NCI-H2029 treated with DMSO at 0.1 percent for 48 hours (cell line): ENCODE measurements at regions not wholly inside any gene's neighbourhood (a gene's known extent, or its start where the extent isn't known, plus 50 kb on each side); places are given as distances from the start of the nearest gene placed in this dataset.
"Not testable (repeated sequence)": the region's sequence is repeated elsewhere in the genome, so short reads cannot be mapped to it uniquely, and the experiment has no call there.

Experiments
- DNase-seq: peaks from one replicate; lab custom pipeline; 2025; lab: John Stamatoyannopoulos, UW

DNA sequence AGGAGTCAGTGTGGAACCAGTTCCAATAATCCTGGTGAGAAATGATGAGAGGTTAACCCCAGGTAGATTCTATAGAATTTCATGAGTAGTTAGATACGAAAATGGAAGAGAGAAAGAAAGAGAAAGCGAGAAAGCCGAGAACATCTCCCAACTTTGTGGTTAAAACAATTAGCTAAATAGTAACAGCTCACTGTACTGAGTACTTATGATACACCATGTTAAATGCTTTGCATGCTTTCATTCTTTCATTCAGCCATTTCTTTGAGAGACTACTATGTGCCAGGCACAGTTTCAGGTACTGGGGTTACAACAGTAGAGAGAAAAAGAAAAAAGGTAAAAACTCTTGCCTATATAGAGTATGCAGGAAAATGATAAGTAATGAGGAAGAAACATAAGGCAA, 109.7 kb upstream of the SYT6 start:
- no peak for DNase-seq

DNA sequence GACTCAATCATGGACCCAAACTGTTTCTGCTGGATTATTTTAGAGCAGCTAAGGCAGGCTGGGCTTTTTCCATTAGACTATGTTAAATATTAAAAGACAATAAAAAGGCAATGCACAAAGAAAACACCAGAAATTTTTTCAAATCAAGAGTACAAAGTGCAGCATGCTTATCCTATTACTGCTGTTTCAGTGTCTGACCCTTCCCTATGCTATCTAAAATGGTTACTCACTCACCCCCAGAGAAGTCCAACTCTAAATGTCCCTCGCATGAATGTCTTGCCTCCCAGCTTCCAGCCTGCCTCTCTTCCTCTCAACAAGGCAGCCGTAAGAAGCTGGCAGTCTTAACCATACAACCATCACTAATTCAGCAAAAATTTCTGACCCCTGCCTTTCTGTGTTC, 108.7 kb upstream of the SYT6 start:
- no peak for DNase-seq

DNA sequence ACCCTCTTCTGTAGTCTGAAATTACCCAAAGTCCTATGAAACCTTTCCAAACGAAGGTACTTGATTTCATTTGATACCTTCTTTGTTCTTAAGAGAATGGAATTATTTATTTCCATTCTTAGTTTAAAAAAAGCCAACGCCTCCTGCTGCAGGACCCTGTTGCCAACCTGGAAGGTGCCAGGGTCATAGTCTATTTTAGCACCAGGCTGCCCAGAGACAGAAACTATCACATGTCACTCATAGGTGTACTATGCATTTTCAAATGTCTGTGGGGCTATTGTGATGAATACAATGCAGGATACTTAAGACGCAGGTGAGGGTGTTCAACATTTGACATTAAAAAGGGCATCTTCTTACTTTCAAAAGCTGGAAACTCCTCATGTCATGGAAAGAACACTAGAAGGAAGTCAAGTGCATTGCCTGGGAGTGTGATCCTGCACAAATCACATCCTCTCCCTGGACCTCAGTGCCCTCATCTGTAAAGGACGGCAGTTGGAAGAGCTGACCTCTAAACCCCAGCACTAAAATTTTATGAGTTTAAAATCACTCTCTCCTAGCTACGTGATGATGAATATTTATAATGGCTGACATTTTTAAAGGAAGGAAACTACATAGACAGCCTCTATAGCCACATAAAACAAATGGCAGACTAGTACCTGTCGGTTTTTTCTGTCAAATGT, 107.3 kb upstream of the SYT6 start:
- DNase-seq: no peak

DNA sequence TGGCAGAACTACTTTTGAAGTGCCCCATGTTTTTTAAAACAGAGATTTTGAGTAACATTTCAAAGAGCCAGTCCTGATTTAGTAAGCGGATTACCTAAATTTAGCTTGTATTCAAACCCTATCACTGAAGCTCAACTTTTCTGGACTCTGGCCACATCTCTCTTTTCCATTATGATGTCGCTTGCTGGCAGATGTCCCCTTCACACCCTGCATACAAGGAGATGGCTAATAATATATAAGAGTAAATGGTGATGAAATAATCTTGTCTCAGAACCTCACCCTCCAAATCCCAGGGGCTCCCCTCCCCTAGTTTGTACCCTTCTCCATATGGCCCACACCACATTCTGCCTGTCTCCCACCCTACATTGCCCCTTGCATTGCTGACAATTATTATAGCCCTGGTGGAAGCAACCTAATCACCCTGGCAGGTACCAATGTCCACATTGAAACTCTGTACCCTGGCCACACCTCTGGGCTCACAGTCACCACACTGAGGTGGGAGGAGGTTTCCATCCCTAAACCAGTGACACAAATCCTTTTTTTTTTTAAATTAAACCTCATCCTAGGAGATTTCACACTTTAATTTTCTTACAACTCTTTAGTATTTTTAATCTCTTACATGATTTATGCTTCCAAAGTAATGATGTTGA, 106.0 kb upstream of the SYT6 start:
- DNase-seq: no peak

DNA sequence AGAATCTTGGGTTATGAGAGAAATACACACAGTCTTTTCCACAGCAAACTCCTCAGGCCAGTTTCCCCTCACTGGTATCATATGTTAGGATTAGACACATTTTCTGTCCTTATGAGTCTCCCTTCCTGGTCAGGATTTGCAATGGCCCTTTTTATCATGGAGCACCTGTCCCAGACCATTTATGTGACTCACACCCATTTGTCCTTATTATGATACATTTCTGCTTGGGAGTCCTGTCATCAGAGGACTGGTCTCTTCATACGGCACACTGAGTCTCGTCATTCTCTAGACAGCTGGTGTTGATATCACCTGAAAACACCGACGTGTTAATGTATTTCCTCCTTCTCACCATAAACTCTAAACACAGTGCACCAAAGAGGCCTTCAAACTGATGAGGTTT, 105.0 kb upstream of the SYT6 start:
- no peak for DNase-seq

DNA sequence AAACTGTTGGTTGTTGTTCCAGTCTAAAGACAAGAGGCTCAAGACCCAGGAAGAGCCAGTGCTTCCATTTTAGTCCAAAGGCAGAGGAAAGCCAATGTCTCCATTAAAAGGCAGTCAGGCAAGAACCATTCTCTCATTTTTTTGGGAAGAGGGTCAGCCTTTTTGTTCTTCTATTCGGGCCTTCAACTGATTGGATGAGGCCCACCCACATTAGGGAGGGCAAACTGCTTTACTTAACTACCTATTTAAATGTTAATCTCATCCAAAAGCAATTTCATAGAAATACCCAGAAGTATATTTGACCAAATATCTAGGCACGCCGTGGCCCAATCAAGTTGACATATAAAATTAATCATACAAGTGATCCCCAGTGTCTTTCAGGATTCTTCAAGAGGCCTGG, 104.4 kb upstream of the SYT6 start:
- no peak for DNase-seq

DNA sequence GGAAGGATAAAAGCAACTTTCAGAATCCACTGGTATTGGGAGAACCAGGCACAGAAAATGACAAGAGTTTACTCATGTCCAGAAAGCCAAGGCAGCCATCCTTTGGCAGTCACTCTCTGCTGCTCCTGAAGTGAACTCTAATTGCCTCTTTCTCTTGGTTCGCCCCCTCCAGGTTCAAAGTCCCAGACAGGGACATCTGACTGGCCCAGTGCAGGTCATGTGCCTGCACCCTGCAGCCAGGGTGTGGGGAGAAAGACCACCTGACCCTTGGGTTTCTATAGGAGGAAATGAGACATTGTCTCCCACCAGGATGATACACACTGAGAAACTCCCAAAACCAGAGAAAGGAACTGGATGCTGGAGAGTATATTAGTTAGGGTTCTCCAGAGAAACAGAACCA, 103.9 kb upstream of the SYT6 start:
- DNase-seq: no peak

DNA sequence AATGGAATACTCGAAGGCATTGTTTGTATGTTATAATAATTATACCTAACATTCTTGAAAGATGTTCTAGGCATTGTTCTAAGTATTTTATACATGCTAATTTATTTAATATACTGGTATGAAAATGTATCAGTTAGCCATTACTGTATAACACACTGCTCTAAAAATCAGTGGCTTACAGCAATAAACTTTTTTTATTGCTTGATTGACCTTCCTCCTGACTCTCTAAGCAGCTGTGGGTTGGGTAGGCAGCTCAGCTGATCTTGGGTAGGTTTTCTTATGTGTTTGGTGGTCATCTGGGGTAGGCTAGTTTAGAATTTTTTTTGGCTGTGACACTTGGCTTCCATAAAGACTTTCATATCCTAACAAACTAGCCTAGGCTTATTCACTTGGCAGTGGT, 100.2 kb upstream of the SYT6 start:
- DNase-seq: no peak

DNA sequence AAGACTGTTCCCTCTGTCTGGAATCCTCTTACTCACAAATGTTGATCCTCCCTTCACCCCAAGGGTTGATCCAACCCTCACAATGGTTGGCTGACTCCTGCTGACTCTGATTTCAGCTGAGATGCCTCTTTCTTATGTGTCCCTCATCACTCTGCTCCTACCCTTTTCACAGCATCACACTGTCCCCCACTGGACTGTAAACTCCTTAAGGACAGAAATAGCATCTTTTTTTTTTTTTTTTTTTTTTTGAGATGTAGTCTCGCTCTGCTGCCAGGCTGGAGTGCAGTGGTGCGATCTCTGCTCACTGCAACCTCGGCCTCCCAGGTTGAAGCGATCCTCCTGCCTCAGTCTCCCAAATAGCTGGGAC, 97.9 kb upstream of the SYT6 start:
- no peak for DNase-seq

DNA sequence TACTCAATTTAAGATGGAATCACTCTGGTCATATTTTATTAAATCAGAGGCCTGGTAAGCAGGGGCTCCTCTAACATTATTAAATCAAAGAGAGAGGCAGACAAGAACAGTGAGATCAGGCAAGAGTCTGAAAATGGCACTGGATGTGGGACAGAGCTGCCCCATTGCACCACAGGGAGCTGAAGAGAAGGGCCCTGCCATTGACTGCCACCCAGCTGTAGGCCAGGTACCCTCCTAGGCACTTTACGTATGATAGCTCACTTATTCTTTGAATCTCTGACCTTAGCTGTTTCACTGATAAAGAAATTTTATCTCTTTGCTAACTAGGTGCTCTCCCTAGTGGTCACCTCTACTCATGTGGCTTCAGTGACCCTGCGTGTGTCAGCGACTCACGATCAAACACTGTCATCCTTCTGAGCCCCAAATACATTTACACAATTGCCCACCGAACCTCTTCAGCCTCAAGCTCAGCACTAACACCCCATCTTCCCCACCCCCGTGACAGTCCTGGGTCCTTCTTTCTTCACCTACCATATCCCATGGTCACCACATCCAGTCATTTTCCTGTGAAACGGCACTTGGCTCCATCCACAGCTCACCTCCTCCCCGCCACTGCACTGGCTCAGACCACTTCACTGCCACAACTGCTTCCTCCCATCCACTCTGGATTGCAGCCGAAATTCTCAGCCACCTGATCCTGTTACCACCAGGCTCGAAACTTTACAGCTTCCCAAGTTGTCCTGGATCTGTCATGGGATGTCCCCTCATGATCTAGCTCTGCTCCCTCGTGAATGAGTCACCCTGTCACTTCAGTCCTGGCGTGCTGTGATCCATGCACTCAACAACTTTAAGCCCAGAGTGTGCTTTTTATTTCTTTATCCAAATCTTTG, 97.3 kb upstream of the SYT6 start:
- DNase-seq: no peak

DNA sequence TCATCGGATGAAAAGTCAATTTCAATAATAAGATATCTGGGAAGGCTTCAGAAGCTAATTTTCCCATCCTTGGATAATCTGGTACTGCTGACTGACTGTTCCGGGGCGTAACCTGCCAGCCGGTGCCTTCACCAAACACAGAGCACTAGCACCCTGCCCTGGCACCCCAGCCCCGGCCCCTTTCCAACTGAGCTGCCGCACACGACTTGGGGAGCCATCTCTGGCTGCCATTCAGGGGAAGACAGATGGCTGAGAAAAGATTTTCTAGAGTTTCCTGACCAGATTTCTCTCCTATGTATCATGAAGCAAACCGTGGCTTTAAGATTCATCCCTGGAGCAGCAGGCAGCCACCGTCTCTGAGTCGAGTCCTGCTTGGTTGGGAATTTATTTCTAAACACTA, 96.0 kb upstream of the SYT6 start:
- no peak for DNase-seq

DNA sequence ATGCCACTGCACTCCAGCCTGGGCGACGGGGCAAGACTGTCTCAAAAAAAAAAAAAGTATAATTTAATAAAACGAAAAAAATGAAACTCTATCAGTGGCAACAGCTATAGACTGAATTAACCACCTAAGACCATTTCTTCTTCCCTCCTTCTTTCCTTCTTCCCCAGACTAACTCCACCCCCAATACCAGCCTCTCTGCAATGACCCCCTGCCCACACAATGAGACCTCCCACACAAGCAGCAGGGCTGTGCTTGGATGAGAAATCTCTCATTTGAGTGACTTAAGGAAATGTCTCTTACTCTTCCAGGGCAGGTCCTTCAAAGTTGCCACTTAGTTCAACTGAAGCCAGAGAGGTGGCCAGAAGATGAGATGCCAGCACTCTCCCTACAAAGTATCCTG, 94.5 kb upstream of the SYT6 start:
- DNase-seq: no peak

DNA sequence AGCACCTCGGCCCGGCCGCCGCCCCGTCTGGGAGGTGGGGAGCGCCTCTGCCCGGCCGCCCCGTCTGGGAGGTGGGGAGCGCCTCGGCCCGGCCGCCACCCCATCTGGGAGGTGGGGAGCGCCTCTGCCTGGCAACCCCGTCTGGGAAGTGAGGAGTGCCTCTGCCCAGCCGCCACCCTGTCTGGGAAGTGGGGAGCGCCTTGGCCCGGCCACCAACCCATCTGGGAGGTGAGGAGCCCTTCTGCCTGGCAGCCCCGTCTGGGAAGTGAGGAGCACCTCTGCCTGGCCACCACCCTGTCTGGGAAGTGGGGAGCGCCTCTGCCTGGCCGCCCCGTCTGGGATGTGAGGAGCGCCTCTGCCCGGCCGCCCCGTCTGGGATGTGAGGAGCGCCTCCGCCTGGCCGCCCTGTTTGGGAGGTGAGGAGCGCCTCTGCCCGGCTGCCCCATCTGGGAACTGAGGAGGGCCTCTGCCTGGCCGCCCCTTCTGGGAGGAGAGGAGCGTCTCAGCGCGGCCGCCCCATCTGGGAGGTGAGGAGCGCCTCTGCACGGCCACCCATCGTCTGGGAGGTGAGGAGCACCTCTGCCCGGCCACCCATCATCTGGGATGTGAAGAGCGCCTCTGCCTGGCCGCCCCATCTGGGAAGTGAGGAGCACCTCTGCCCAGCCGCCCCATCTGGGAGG, 89.0 kb upstream of the SYT6 start:
- not testable (repeated sequence) for DNase-seq

DNA sequence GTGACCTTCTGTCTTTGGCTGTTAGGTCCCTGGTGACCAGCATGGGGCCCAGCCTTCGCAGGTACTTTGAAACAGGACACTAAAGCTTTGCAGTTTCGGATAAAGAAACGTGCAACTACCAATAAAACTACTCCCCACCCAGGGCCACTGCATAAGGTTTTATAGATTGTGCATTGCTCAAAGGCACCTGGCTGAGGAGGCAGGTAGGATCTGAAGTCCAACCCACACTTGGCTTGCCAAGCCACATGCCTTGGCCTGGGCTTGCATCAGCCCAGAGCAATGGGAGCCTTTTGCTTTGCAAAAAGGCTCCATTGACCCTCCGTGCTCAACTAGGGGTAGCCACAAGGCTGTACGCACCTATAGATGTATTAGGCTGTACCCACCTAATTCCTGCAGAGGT, 84.4 kb upstream of the SYT6 start:
- DNase-seq: no peak

DNA sequence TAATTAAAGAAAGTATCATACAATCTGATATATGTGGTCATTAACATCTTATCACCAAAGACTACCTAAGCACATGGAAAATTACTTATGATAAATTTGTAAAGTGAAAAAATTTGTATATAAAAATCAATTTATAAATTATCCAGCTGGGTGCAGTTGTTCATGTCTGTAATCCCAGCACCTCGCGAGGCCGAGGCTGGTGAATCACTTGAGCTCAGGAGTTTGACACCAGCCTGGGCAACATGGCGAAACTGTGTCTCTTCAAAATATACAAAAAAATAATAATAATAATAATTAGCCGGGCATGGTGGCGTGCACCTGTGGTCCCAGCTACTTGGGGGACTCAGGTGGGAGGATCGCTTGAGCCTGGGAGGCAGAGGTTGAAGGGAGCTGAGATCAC, 82.8 kb upstream of the SYT6 start:
- no peak for DNase-seq

DNA sequence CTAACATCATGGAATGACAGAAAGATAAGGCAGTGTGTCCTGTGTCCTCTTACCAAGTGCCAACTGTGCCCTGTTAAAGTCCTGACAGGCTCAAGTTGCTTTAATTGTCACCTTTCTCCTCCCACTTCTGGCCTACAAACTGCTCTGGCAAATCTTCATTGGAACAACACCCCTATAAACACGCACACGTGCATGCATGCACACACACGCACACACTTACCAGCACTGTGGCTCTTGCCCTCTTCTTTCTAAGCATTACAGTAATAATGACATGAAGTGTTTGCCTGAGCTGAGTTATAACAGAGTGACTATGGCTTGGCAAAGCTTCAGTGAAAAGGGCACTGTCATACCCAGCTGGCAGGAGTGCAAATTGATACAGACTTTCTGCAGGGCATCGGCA, 82.3 kb upstream of the SYT6 start:
- peak; percentile 92 for DNase-seq

DNA sequence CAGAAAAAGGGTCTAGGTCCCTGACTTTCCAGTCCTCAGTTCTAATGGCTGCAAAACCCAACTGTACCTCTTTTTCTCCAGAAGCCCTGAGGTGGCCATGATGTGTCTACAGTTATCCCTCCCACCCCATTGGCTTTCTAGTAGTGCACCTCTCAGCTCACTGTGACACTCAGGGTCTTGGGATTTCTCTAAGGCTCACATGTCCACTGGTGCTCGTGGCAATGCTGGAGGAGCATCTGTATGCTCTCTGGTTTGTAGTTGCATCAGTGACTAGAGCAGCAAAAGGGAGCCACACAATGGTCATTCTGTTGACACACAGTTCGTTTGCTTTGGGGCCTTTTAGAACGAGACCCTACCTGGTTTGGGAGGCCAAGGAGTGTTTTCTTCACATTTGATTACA, 81.6 kb upstream of the SYT6 start:
- DNase-seq: no peak

DNA sequence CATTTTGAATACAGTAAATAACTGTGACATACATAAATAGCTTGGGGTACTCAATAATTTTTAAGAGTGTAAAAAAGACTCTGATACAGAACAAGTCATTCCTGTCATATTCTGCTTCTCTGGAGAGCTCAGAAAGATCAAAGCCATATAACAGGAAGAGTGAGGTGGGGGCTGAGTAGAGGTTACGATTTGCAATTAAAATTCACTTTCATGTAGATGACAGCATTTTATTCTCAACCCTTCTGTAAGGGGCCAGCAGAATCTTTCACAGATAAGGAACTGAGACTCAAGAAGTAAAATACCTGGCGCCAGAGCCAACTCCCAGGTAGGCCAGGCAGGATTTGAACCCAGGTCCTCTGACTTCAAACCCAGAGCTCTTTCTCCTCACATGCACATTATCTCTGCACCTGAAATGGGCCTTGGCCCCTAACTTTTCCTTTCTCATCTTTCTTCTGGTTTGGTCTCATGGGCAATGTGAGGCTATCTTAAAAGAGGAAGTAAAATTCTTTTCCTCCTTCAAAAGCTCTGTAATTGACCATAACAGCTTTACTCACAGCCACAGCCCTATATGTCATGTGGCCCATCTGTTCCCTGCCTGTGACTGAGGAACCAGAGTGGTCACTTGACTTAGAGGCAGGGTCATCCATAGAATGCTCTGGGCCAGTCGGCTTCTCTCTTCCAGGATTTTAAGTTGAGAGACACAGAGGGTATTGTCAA, 80.9 kb upstream of the SYT6 start:
- DNase-seq: no peak

DNA sequence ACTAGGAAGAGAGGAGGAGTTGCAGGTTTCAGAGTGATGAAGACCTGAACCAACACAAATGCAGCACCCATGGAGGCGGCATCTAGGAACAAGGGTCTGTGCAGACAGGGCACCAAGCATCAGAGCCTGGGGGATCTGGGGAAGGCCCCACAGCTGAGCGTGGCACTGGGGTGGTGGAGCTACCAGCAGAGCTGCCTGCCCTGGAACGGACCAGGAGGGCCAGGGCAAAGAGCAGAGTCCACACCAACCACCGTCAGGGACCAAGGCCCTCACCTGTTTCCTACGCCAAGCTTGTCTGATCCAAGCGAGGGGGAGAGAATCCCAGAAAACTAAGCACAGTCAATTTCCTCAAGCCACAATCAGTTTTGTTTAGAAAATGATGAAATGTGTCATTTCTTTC, 79.0 kb upstream of the SYT6 start:
- no peak for DNase-seq

DNA sequence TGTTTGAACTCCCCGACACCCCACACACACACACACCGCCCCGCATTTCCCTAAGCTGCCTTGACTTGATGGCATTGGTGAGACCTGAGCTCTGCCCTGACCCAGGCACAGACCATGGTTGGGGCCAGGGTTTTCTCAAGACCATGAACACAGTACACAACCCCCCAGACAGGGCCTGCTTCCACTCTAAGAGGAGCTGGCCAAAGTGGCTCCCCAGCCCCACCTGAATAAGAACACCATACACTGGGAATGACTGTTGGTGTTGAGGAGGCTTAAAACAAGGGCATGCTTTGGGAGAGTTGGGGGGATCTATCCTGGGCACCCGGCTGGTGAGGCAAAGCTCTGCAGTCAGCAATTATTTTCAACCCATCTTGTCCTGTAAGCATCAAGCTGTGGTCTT, 77.6 kb upstream of the SYT6 start:
- DNase-seq: no peak

DNA sequence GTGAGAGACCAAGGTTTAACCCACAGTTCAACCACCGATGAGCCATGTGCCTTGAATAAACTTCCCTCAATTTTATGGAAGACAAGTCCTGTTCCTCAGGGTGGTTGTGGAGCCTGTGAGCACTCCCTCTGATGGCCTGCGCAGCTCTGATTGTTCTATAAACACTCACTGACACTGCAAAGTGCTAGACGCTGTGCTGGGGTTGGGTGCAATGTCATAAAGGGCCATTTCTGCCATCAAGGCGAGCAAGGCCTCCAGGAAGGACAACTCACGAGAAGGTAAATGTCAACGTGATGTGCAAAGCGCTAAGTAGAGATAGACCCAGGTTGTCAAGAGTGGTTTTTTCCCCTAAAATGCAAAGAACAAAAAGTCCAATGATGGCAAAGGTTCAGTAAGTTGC, 75.7 kb upstream of the SYT6 start:
- no peak for DNase-seq

DNA sequence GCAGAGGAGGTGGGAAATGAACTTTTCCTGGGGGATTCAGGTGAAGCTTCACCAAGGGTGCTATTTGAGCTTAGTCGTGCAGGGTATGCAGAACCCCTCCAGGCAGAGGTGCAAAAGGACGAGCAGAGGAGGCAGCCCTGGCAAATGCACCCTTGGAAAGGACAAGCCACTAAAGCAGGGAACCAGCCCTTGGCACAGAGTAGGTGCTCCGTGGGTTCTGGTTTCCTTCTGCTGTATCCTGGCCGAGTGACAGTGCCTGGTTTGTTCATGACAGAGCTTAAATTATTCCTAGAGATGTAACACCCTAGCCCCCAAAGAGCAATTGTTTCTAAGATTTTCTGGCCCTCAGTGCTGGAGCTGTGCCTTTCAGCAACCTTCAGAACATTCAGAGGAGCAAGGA, 73.4 kb upstream of the SYT6 start:
- no peak for DNase-seq
